ENCODE measurements at regions not wholly inside any gene's neighbourhood (a gene's known extent, or its start where the extent isn't known, plus 50 kb on each side); places are given as distances from the start of the nearest gene placed in this dataset.

DNA sequence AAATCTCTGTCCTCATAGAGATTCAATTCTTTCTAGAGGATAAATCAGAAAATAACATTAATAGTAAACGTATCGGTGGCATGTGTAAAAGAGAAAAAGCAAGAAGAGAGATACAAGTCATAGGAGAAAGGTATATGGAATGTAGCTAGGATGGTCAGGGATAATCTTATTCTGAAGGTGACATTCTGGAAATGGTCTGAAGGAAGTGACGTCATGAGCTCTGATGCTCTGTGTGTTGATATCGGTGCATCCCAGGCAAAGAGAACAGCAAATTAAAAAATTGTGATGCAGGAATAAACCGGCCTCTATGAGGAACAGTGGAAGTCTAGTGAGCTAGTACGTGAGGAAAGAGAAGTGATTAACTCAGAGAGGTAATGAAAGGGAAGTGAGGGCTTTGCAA is 1215.8 kb downstream of the CNTNAP5 start:
- CTCF ChIA-PET, result interaction anchor here (1.9 kb wide), 1 partner anchor 13 kb away, joined by 6 read pairs; no protein-coding TSS in a partner anchor
- ATAC-seq (no peak), DNase-seq (ENCODE audit: low spot score) (no peak)
- no peak overlapping the region for H3K27ac Mint-ChIP-seq
- POLR2A ChIA-PET, result no interaction called here
- peaks cover 20% of the 10 kb centered on the region for H3K9me3 Mint-ChIP-seq
- H3K4me3 Mint-ChIP-seq, result no peak overlapping the region
- no peaks in the 10 kb centered on the region for H3K4me1 Mint-ChIP-seq
- no peak for TF ChIP-seq ZNF263 (CRISPR knock-in tag; IDR thresholded peaks at IDR 0.05; ENCODE audit: low read depth)
- TF ChIP-seq, protein P1, sequence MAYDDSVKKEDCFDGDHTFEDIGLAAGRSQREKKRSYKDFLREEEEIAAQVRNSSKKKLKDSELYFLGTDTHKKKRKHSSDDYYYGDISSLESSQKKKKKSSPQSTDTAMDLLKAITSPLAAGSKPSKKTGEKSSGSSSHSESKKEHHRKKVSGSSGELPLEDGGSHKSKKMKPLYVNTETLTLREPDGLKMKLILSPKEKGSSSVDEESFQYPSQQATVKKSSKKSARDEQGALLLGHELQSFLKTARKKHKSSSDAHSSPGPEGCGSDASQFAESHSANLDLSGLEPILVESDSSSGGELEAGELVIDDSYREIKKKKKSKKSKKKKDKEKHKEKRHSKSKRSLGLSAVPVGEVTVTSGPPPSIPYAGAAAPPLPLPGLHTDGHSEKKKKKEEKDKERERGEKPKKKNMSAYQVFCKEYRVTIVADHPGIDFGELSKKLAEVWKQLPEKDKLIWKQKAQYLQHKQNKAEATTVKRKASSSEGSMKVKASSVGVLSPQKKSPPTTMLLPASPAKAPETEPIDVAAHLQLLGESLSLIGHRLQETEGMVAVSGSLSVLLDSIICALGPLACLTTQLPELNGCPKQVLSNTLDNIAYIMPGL (CRISPR knock-in tag; IDR thresholded peaks at IDR 0.05), result no peak
- TF ChIP-seq, protein P2, sequence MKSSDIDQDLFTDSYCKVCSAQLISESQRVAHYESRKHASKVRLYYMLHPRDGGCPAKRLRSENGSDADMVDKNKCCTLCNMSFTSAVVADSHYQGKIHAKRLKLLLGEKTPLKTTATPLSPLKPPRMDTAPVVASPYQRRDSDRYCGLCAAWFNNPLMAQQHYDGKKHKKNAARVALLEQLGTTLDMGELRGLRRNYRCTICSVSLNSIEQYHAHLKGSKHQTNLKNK (CRISPR knock-in tag; IDR thresholded peaks at IDR 0.05), result no peak
- no peak for TF ChIP-seq NR1H2 (CRISPR knock-in tag; IDR thresholded peaks at IDR 0.05)
- TF ChIP-seq SMAD4 (CRISPR knock-in tag; IDR thresholded peaks at IDR 0.05), result no peak
- TF ChIP-seq RELA (CRISPR knock-in tag; IDR thresholded peaks at IDR 0.05; ENCODE audit: borderline replicate concordance), result no peak
- TF ChIP-seq NFATC4 (CRISPR knock-in tag; IDR thresholded peaks at IDR 0.05), result no peak
- TF ChIP-seq, protein P3, sequence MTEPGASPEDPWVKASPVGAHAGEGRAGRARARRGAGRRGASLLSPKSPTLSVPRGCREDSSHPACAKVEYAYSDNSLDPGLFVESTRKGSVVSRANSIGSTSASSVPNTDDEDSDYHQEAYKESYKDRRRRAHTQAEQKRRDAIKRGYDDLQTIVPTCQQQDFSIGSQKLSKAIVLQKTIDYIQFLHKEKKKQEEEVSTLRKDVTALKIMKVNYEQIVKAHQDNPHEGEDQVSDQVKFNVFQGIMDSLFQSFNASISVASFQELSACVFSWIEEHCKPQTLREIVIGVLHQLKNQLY (CRISPR knock-in tag; IDR thresholded peaks at IDR 0.05), result no peak
- TF ChIP-seq CREM (CRISPR knock-in tag; IDR thresholded peaks at IDR 0.05), result no peak
- no peak for TF ChIP-seq ESRRA (CRISPR knock-in tag; IDR thresholded peaks at IDR 0.05; ENCODE audit: borderline replicate concordance)
- TF ChIP-seq CREB1 (CRISPR knock-in tag; IDR thresholded peaks at IDR 0.05), result no peak
- no peak for TF ChIP-seq EMX1 (CRISPR knock-in tag; IDR thresholded peaks at IDR 0.05)
- no peak for TF ChIP-seq NFYB (CRISPR knock-in tag; conservative IDR thresholded peaks at IDR 0.05; ENCODE audit: low read depth)
- no peak for TF ChIP-seq PRRX2 (CRISPR knock-in tag; IDR thresholded peaks at IDR 0.05)
- TF ChIP-seq, protein P4, sequence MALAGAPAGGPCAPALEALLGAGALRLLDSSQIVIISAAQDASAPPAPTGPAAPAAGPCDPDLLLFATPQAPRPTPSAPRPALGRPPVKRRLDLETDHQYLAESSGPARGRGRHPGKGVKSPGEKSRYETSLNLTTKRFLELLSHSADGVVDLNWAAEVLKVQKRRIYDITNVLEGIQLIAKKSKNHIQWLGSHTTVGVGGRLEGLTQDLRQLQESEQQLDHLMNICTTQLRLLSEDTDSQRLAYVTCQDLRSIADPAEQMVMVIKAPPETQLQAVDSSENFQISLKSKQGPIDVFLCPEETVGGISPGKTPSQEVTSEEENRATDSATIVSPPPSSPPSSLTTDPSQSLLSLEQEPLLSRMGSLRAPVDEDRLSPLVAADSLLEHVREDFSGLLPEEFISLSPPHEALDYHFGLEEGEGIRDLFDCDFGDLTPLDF (CRISPR knock-in tag; IDR thresholded peaks at IDR 0.05), result no peak
- H3K36me3 Mint-ChIP-seq, result peaks cover 8% of the 10 kb centered on the region; the same call in 1 of the 2 replicates
- H3K27me3 Mint-ChIP-seq (ENCODE audit: low read depth), result no peaks in the 10 kb centered on the region

DNA sequence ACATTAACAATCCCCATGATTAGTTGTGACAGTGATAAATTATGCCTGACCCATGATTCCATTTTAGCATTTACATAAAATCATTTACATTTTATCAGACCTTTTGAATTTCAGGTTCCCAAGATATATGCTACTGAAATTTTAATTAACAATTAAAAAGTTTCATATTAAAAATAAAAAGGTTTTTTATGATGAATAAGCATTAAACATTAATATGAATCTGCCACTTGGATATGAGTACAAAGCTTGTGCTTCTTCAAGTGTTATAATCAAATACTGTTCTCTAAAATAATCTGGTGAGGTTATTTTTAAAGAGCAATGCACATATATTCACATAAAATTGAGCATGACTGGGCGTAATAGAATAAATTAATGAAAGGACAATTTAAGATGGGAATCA is 1218.0 kb downstream of the CNTNAP5 start:
- POLR2A ChIA-PET, result no interaction called here
- H3K4me1 Mint-ChIP-seq, result no peaks in the 10 kb centered on the region
- peaks cover 22% of the 10 kb centered on the region for H3K9me3 Mint-ChIP-seq
- TF ChIP-seq NR1H2 (CRISPR knock-in tag; IDR thresholded peaks at IDR 0.05), result no peak
- TF ChIP-seq, protein P5, sequence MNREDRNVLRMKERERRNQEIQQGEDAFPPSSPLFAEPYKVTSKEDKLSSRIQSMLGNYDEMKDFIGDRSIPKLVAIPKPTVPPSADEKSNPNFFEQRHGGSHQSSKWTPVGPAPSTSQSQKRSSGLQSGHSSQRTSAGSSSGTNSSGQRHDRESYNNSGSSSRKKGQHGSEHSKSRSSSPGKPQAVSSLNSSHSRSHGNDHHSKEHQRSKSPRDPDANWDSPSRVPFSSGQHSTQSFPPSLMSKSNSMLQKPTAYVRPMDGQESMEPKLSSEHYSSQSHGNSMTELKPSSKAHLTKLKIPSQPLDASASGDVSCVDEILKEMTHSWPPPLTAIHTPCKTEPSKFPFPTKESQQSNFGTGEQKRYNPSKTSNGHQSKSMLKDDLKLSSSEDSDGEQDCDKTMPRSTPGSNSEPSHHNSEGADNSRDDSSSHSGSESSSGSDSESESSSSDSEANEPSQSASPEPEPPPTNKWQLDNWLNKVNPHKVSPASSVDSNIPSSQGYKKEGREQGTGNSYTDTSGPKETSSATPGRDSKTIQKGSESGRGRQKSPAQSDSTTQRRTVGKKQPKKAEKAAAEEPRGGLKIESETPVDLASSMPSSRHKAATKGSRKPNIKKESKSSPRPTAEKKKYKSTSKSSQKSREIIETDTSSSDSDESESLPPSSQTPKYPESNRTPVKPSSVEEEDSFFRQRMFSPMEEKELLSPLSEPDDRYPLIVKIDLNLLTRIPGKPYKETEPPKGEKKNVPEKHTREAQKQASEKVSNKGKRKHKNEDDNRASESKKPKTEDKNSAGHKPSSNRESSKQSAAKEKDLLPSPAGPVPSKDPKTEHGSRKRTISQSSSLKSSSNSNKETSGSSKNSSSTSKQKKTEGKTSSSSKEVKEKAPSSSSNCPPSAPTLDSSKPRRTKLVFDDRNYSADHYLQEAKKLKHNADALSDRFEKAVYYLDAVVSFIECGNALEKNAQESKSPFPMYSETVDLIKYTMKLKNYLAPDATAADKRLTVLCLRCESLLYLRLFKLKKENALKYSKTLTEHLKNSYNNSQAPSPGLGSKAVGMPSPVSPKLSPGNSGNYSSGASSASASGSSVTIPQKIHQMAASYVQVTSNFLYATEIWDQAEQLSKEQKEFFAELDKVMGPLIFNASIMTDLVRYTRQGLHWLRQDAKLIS (CRISPR knock-in tag; IDR thresholded peaks at IDR 0.05; ENCODE audit: borderline replicate concordance), result no peak
- no peak for TF ChIP-seq FOXP1 (CRISPR knock-in tag; IDR thresholded peaks at IDR 0.05; ENCODE audit: borderline replicate concordance)
- no peak for TF ChIP-seq FOXK1 (CRISPR knock-in tag; IDR thresholded peaks at IDR 0.05)
- TF ChIP-seq, protein P2 (CRISPR knock-in tag; IDR thresholded peaks at IDR 0.05), result no peak
- no peak for TF ChIP-seq SMAD4 (CRISPR knock-in tag; IDR thresholded peaks at IDR 0.05)
- no peak for TF ChIP-seq TP53 (CRISPR knock-in tag; IDR thresholded peaks at IDR 0.05)
- TF ChIP-seq ZNF263 (CRISPR knock-in tag; IDR thresholded peaks at IDR 0.05; ENCODE audit: low read depth), result no peak
- TF ChIP-seq ZNF396 (CRISPR knock-in tag; IDR thresholded peaks at IDR 0.05; ENCODE audit: borderline replicate concordance), result no peak
- TF ChIP-seq CREB1 (CRISPR knock-in tag; IDR thresholded peaks at IDR 0.05), result no peak
- TF ChIP-seq, protein P6, sequence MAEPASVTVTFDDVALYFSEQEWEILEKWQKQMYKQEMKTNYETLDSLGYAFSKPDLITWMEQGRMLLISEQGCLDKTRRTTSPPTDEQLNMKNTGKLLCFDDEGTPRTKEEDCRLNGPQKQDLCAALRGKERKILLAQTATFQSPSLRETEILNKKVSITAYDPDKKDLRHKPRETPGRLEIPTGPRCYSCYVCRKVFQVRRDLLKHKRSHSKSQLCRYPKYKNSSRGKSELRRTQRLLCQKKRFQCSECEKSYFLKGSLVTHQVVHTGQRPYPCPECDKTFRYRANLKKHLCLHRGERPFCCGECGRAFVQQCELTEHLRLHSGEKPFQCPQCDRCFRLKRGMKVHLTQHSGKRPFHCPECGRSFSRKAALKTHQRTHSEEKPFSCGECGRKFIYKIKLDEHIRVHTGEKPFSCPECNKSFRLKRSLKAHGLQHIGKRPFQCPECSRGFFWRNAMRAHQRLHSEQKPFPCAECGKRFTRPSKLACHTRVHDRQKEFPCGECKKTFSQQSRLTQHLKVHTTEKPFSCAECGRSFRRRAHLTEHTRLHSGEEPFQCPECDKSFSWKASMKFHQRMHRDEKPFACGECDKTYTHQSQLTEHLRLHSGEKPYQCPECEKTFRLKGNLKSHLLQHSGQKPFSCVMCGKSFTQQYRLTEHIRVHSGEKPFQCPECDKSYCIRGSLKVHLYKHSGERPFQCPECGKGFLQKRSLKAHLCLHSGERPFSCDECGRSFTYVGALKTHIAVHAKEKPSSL (CRISPR knock-in tag; conservative IDR thresholded peaks at IDR 0.05), result no peak
- no peak for TF ChIP-seq MYBL2 (CRISPR knock-in tag; IDR thresholded peaks at IDR 0.05)
- no peak for TF ChIP-seq FOXJ3 (CRISPR knock-in tag; IDR thresholded peaks at IDR 0.05; ENCODE audit: borderline replicate concordance)
- TF ChIP-seq, protein P7, sequence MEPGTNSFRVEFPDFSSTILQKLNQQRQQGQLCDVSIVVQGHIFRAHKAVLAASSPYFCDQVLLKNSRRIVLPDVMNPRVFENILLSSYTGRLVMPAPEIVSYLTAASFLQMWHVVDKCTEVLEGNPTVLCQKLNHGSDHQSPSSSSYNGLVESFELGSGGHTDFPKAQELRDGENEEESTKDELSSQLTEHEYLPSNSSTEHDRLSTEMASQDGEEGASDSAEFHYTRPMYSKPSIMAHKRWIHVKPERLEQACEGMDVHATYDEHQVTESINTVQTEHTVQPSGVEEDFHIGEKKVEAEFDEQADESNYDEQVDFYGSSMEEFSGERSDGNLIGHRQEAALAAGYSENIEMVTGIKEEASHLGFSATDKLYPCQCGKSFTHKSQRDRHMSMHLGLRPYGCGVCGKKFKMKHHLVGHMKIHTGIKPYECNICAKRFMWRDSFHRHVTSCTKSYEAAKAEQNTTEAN (CRISPR knock-in tag; IDR thresholded peaks at IDR 0.05), result no peak

More for the DNA sequence above, 1218.0 kb downstream of the CNTNAP5 start:
- Mint-ChIP-seq H3K36me3 (peaks cover 8% of the 10 kb centered on the region; the same call in 1 of the 2 replicates), H3K4me3 (no peak overlapping the region), H3K27me3 (ENCODE audit: low read depth) (no peaks in the 10 kb centered on the region), H3K27ac (no peak overlapping the region)
- CTCF ChIA-PET, result no interaction called here
- ATAC-seq, result no peak
- DNase-seq (ENCODE audit: low spot score), result no peak

All from WTC11 (cell line).